ENCODE measurements at regions not wholly inside any gene's neighbourhood (a gene's known extent, or its start where the extent isn't known, plus 50 kb on each side); places are given as distances from the start of the nearest gene placed in this dataset.

DNA sequence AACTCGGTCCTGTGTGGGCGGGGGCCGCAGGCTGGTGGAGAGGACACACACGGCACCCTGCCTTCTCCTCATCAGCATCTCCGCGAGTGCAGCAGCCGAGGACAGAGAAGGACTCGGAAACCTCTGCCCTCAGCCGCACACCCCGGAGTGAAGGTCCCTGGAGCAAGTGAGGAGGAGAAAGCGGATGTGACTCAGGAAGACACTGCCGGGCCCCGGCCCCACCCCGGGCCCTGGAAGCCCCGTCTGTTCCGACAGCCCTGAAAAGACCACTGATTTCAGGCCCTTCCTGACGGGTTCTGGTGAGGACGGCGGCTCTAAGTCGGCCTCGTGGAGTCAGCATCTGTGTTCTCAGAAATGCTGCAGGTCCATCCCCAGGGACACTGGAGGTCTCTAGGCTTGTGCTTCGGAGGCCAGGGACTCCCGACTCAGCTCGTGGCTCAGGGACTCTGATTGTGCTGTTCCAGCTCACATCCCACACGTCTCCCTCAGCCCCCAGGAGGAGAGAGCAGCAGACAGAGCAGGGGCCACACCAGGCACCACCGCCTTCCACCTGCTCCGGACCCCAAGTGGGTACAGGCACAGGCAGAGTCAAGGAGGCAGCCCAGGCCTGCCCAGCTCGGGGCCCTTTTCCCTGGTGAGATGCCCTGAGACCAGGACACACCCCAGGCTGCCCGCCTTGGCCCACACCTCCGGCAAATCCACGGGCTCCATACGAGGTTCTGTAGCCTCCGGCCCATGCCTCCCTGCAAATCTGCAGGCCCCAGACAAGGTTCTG is 134.5 kb upstream of the NKX1-1 start:
- DNase-seq: no peak

DNA sequence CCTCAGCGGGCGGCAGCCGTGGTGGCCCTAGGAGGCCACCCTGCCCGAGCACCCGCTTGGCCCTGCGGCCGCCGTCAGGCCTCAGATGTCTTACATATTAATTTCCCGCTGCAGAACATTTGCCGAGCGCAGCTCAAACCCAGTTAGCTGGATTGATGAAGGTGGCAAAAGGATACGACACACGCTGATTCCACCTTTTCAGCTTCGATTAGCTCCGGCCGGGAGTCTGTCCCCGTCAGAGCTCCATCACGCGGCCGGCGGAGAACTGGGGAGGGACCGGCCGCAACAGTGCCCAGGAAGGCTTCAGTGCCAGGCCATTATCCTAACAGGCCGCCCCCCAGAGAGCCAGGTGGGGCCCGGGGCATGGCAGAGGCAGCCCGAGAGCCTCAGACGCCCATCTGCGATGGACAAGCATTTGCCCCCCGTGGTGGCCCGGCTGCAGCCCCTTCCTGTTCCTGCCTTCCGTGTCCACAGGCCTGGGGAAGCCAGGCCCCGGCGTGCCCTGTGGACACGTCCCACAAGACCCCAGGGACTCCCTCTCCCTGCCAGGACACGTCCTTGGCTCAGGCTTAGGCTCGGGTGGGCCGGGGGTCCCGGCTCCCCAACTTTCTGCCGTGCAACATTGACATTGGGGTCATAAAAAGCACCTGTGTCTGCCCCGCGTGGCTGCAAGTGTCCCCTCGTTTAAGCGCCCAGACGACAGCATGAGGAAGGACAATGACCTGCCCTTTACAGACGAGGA is 133.8 kb upstream of the NKX1-1 start:
- DNase-seq: no peak

DNA sequence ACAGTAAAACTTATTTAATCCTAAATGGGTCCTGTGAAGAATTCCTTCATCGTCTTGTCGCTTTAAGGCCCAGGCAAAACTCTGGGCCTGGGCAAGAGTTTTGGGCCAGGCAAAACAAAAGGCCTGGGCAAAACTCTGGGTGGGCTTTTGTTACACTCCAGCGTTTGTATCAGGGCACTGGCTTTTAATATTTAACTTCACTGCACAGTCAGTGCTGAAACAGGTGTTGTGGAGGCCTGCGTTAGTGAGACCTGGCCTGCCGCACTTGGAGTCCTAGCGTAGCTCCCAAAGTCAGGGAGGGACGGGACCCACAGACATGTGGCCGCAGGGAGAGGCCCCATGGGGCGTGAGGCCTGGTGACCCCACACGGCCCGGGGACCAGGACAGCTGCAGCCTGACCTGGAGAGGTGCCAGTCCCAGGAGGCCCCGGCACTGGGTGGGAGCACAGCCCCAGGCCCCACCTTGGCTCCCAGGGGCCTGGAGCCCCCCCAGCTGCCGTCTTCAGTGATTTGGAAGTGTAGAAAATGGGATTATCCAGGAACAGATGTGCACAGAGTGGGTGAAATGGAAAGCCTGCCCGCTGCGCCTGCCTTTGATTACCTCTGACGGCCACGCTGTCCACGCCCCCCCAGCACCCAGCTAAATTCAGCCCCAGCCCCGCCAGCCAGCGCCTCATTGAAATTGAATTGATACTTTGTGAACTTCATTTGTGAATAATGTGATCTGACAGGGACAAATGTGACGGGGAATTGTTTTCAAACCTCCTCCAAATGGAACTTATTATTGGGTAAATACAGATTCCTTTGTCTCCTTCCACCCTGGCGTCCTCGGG is 132.9 kb upstream of the NKX1-1 start:
- no peak for DNase-seq

DNA sequence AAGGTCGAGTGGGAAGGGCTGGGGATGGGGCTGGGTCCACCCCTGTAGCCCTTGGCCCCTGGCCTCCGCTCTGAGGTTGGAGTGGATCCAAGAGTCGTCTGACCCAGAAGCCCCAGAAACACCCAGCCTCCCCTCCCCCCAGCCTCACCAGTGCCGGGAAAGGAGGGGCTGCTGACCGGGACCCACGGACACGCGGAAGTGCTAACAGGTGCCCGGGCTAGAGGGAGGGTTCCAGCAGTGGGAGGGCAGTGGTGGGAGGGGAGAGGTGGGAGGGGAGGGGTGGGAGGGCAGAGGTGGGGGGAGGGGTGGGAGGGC is 131.8 kb upstream of the NKX1-1 start:
- no peak for DNase-seq

DNA sequence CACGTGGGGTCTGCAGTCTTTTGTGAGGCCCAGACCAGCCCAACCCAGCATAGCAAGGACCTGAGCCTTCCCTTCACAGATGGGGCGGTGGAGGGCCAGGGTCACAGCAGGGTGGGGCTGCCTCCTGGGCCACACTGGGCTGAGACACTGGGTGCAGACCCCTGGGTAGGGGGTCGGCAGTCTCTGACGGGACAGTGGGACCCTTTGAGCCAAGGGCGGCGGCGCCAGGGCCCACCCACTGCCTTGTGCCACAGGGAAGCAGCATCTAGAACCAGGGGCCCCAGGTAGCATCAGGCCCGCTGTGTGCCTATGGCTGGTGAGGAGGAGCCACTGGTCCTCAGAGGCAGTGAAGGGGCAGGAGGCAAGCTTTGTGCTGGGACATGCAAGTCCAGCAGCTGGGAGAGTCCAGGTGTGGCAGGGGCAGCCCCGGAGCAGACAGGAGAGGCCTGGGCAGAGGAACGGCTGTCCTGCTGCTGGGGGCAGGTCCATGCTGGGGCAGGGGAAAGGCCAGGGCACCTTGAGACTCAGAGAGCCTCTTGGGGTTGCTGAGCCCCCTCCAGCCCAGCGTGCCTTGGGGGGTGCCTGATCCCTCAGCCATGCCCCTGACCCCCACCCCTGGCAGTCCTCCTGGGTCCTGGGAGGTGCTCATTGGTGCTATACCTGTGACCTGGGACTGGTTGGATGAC is 131.3 kb upstream of the NKX1-1 start:
- no peak for DNase-seq

DNA sequence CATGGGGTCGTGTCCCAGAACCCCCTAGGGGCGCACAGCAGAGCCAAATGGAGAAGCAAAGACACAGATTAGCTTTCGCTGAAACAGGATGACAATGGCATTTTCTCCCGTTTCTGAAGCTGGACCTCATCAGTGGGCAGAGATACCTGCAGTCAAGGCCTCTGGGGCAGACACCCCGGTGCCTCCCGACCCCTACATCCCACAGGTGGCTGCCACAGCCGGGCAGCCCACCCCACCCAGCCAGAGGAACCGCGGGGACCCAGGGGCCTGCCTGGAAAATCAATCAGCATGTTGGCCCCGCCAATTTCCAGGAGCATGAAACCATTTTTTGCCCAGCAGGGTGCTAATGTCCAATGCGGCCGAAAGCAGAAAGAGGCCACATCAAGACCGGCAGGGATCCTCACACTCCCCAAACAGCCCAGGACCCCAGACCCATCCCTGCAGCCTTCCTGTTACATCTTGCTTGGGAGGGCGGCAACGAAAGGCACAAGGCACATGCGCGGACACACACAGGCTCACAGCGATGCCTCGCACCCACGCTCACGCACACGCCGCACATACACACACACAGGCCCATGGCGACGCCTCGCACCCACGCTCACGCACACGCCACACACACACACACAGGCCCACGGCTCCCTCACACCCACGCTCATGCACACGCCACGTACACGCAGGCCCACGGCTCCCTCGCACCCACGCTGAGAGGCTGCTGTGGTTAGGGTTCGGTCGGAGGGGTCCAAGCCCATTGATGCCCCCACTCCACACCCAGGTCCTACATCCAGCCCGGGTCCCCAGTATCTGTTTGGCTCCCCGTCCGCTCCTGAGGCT is 130.6 kb upstream of the NKX1-1 start:
- DNase-seq: no peak

DNA sequence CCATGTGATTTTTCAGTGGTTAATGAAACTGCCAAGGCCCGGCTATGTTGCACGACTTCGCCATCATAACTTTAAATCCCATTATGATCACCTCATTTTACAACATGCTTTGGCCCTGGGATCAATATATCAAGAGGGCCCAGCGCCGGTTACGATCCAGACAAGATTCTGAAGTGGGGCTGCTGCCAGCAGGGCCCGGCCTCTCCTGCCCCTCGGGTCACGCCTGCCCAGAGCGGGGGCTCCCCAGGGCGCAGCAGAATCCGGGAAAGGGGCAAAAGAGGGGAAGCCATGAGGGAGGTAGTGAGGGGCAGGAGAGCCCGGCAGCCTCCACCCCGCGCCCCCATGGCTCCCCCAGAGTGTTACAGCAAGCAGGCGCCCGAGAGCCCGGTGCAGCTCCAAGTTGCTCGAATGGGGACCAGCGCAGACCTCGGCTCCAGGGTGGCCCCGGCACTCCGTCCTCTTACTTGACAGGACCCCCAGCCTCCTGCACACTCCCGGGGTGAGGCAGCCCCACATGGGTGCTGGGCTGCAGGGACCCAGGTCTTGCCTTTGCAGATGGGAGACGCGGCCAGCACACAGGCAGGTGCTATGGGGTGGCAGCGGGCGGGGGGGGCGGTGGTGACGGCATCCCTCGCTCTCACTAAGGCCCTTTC is 129.8 kb upstream of the NKX1-1 start:
- DNase-seq: no peak

DNA sequence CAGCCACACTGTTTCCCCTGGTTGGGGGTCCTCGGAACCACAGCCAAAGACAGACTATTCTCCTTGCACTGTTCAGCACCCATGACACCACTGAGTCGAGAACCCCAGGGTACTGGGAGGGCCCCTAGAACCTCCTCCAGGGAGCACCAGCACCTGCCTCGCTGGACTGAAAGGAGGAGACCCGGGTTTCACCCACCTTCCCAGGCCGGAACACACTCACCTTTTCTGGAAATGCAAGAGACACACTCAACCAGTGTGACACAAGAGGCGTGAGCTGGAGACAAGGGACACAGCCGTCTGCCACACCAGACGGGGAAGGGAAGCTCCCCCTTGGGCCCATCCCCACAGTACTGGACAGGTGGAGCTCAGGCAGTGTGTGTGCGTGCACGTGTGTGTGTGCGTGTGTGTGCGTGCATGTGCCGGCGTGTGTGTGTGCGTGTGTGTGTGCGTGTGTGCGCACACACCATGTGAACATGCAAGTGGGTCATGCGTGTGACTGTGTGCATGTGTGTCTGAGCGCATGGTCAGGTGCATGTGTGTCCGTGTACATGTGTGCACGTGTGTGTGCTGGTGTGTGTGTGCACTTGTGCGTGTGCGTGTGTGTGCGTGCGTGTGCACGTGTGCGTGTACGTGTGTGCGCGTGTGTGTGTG is 128.8 kb upstream of the NKX1-1 start:
- no peak for DNase-seq

DNA sequence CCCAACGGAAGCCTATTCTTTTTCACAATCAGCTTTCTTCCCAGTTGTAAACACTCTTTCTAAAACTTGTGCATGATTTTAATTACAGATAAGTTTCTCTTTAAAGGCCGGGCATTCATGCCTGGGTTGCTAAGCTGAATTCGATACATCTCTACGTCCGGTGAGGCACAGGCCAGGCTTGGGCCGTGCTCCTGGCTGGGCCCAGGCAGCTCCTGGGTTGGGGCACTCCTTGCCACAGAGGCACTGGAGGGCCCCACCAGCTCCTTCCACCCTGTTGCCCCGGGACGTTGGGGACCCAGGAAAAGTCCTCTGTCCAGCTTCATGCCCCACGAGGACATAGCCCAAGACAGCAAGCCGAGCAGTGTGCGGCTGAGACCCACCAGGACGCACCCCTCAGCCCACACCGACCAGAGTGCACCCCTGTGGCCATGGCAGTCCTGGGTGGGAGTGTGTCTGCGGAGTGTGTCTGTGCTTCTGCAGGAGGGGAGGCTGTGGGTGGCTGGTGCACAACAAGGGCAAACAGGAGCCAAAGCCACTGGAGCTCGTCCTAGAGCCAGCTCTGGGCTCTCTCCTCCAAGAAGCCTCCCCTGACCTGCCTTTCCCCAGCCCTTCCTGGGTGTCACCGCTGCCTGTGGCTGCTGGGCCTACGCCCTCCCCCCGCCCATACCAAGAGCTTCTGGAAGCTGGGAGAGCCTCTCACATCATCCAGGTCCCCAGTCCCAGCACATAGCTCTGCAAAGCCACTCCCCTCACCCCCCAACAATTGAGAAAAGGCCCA is 128.0 kb upstream of the NKX1-1 start:
- no peak for DNase-seq

DNA sequence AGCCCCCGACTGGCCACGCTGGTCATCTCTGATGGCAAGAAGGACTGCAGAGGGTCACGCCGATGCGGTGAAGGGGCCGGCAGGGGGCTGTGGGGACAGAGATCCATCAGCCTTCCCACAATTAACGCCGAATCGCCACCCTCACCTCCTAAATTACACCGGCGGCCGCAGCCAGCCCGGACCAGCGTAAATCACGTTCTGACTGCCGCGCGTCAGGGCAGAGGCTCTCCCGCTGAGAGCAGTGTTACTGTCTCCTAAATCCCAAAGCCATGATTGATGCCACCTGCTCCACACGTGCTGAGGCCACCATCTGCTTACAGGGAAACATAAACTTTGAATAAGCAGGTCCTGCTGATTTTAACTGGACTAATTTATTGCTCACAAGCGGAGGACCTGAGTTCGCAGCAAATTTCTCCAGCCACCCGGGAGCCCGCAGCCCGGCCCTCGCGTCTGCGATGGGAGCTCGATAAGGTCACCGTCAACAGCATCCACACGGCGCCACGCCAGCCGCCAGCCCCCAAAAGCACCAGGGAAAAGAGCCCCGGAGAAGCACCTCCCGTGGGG is 127.3 kb upstream of the NKX1-1 start:
- no peak for DNase-seq

DNA sequence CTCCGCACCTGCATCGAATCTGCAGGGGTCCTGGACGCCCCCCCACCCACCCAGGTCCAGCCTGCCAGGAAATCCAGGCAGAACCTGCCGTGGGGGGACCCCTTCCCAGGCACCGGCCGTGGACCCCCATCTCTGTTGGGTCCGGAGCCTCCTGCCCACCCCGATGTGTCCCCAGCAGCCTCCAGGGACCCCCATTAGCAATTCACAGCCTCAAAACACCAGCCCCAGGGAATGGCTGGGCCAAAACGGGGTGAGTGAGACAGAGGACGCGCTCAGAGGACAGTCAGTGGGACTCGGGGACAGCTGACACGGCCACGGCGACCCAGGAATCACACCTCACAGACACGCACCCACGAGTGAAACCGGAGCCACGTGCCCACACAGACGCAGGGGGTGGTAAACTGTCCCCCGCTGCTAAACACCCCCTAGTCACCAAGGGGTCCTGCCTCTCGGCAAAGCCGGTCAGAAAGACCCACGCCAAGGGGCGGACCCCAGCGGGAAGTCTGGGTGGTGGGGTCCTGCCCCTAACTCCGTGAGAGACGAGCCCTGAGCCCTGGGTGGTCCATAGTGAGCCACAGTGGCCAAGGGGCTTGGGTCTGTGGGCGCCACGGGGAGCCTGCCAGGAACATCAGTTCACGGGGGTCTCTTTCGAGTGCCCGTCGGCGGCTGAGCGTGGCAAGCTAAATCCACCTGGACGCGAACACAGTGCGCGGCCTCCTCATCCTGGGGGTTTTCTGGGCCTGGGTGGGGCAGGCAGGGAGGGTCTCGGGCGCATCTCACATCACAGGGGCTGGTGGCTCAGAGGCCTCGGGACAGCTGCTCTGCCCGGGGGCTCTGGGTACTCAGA is 126.5 kb upstream of the NKX1-1 start:
- no peak for DNase-seq

DNA sequence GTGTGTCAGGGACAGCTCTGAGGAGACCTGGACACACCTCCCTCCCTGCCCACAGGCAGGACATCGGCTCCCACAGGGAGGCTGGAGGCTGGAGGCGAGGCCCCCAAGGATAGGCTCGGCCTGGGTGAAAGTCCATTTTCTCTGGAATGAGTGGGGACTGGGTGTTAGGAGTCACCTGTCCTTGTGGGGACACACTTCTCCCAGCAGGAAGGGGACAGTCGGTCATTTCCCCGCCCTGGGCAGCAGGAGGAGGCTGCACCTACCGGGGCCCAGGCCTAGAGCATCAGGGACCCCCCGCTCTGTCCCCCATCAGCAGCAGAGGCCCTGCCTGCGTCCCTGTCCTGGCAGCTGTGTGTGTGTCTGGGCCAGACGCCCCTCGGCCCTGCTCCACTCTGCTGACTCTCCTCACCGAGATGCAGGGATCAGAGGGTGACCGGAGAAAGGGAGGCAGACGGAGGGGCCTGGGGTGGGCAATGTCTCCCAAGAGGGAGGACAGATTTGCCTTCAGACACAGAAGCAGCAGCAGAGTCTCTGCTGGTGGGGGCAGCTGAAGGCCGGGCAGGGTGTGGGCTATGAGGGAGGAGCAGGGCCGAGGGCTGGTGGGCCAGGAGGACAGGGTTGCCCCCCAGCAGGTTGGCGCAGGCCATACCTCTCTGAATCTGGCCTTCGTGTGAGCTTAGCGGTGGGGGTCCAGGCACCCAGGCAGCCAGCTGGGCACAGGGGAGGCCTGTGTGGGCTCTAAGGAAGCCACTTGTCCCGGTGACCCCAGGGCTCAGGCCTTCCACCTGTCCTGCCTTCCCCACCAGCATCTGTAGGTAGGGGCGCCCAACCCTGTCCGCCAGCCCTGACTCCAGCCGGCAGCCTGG is 125.7 kb upstream of the NKX1-1 start:
- DNase-seq: no peak

DNA sequence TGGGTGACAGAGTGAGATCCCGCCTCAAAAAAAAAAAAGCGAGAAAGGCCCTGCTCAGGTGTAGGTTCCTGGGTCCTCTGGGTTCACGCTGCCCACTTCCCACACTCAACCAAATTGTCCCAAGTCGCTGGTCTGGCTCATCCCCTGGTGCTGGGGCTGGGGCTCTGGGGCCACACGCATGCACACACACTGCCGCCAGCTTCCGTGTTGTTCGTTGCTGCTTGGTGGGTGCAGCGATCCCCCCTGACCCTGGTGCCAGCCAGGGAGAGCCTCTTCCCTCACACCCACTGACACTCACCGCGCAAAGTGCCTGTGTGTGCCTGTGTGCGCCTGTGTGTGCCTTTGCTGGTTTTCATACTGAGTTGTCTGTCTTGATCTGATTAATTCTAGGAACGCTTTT is 124.1 kb upstream of the NKX1-1 start:
- DNase-seq: no peak

DNA sequence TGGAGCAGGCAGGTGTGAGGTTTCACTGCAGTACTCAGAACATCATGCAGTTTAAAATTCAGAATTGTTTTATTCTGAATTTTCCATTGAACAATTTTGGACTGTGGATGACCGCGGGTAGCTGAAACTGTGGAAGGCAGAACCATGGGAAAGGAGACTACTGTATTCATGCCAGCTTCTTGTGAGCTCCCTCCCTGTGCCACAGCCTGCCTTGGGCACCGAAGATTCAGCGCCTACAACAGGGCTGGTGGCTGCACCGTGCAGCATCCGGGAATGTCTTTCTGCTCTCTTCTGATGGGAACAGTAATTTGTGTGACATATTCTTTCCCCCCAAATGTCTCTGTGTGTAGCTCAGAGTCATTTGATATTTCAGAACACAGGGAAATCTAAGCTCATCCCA is 118.5 kb upstream of the NKX1-1 start:
- no peak for DNase-seq

DNA sequence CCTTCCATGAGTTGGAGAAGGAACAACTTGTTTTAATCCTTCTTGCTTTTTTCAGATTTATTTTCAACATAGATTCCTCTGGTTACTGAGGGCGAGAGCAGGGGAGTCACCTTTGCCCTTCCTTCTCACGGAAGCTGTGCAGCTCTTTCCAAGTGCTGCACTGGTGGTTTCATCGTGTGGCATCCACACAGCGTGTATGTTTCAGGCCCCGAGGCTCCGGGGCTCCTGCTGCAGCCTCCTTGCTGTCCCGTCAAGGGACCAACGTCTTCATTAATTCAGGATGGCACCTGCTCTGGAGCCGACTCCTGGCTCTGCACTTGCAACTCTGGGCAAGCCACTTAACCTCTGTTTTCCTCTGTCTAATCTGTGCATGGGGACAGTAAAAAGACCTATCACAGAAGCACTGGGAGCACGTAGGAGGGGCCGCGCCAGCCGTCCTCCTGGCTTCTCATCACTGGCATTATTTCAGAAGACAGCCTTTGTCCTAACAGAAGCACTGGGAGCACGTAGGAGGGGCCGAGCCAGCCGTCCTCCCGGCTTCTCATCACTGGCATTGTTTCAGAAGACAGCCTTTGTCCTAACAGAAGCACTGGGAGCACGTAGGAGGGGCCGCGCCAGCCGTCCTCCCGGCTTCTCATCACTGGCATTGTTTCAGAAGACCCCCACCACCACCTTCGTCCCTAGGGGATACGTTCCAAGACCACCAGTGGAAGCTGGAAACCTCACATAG is 117.8 kb upstream of the NKX1-1 start:
- DNase-seq: no peak

DNA sequence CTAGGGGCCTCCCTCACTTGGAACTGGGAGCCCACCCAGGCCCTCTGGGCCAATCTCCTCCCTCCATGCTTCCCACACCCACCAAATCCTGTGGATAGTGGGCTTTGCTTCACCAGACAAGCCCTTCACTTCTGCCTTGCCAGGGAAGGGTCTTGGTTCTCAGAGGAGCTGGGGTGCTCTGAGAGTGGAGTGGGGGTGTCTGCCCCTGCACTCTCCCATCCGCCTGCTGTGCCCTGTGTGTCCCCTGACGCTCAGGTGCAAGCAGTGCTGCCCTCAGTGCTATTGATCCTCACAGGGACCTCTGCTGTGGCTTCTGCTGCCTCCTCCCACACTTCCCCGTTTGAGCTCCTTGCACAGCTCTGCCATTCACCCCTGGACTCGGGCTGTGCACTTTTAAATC is 117.3 kb upstream of the NKX1-1 start:
- no peak for DNase-seq

DNA sequence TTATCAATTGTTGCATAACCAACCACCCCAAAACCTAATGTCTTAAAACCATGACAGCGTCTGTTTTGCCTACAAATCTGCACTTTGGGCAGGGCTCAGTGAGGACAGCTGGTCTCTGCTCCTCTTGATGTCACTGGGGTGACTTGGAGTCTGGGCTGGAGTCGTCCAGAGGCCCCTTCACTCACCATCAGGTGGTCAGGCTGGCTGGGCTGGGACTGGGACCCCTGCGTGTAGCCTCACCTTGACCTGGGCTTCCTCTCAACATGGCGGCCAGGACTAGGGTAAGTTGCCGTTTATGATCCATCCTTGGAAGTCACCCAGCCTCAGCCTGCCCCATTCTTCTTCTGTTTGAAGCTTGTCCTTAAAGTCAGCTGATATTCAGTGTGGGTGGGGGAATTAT is 116.8 kb upstream of the NKX1-1 start:
- no peak for DNase-seq
